B cell (primary cell): ENCODE measurements at regions not wholly inside any gene's neighbourhood (a gene's known extent, or its start where the extent isn't known, plus 50 kb on each side); places are given as distances from the start of the nearest gene placed in this dataset.

Source experiments
- ATAC-seq: fragments of 200-7000 bp; cut with Tn5 transposase; one replicate; pipeline ENCODE4 v1.10.0; 2021; ENCODE audit warnings: low read depth, mild to moderate bottlenecking, moderate number of reproducible peaks, moderate library complexity
- CTCF ChIA-PET: fragments of 350-600 bp; sonication (Branson Sonifier 250); formaldehyde crosslinking; loops from one replicate; lab custom pipeline; 2021; ENCODE audit warnings: antibody characterized with exemption, inconsistent platforms; lab: Charles Lee
- POLR2A ChIA-PET: fragments of 350-600 bp; sonication (Branson Sonifier 250); formaldehyde crosslinking; loops from one replicate; lab custom pipeline; 2021; ENCODE audit warnings: antibody characterized with exemption; lab: Charles Lee
- DNase-seq: peaks from one replicate; pipeline ENCODE4 v3.0.0; 2013
- H2AFZ ChIP-seq: 2 replicates; pipeline ENCODE4 v1.6.1; 2012; ENCODE audit warnings: mild to moderate bottlenecking, low read depth, low read length; ENCODE audit not compliant: insufficient read depth, poor library complexity, severe bottlenecking
- H3K27ac ChIP-seq, 2 donors: 1 replicate in 1 of 2; 2 replicates in 1 of 2; pipeline ENCODE4 v1.5.1; 2012 to 2013; ENCODE audit warnings: low read length in 2 of 2, mild to moderate bottlenecking in 2 of 2, moderate library complexity in 1 of 2
- H3K27me3 ChIP-seq, 4 experiments: fragments of 200-600 bp in 1 of 4; sonication (generic) in 1 of 4; replicated peaks in 1 of 4; 1 replicate in 2 of 4; 2 replicates in 2 of 4; pipeline versions ENCODE4 v1.6.1 to v1.7.0; 2013 to 2016; ENCODE audit warnings: low read length in 3 of 4, mild to moderate bottlenecking in 2 of 4, mixed read lengths in 1 of 4, moderate library complexity in 1 of 4; ENCODE audit not compliant: insufficient read depth in 4 of 4, control insufficient read depth in 3 of 4; ENCODE audit errors: control extremely low read depth in 1 of 4
- H3K36me3 ChIP-seq, 2 experiments: replicated peaks in 1 of 2; 1 replicate in 1 of 2; 2 replicates in 1 of 2; pipeline versions ENCODE4 v1.6.1 to v1.7.1; 2013; ENCODE audit warnings: low read length in 1 of 2; ENCODE audit not compliant: insufficient read depth in 2 of 2, control insufficient read depth in 1 of 2; ENCODE audit errors: control extremely low read depth in 1 of 2, extremely low read depth in 1 of 2
- H3K4me1 ChIP-seq, 2 donors: fragments of 200-600 bp in 1 of 2; sonication (generic) in 1 of 2; 1 replicate in 1 of 2; 2 replicates in 1 of 2; pipeline versions ENCODE4 v1.5.1 to v1.6.1; 2013 to 2017; ENCODE audit warnings: low read length in 2 of 2; ENCODE audit not compliant: control insufficient read depth in 2 of 2, insufficient read depth in 2 of 2
- H3K4me2 ChIP-seq: replicated peaks from 2 replicates; pipeline ENCODE3; 2012; ENCODE audit warnings: mild to moderate bottlenecking, low read depth, low read length; ENCODE audit not compliant: poor library complexity, severe bottlenecking
- H3K4me3 ChIP-seq, 5 experiments: fragments of 200-600 bp in 1 of 5; sonication (generic) in 1 of 5; 1 replicate in 3 of 5; 2 replicates in 2 of 5; pipeline versions ENCODE4 v1.5.1 to v1.7.0; 2011 to 2016; ENCODE audit warnings: low read length in 4 of 5, mild to moderate bottlenecking in 4 of 5, low read depth in 2 of 5, control low read depth in 1 of 5, moderate library complexity in 1 of 5; ENCODE audit not compliant: insufficient read depth in 1 of 5; ENCODE audit errors: control extremely low read depth in 1 of 5, extremely low read depth in 1 of 5
- H3K79me2 ChIP-seq: fragments of 200-600 bp; sonication (generic); one replicate; pipeline ENCODE4 v1.6.0; 2016; ENCODE audit warnings: low read length; ENCODE audit not compliant: control insufficient read depth, insufficient read depth
- H3K9ac ChIP-seq: fragments of 200-600 bp; sonication (generic); 2 replicates; pipeline ENCODE4 v1.6.1; 2017; ENCODE audit warnings: mild to moderate bottlenecking, low read length, moderate library complexity
- H3K9me3 ChIP-seq, 3 donors: one replicate each; pipeline versions ENCODE4 v1.6.1 to v1.7.1; 2013; ENCODE audit warnings: low read length in 2 of 3; ENCODE audit not compliant: control insufficient read depth in 2 of 3, insufficient read depth in 1 of 3; ENCODE audit errors: control extremely low read depth in 1 of 3
- H4K20me1 ChIP-seq: 2 replicates; pipeline ENCODE4 v1.6.0; 2012; ENCODE audit warnings: mild to moderate bottlenecking, low read length; ENCODE audit not compliant: insufficient read depth, control insufficient read depth, poor library complexity, severe bottlenecking
- H3K27ac Mint-ChIP-seq: one replicate; pipeline ENCODE4 v1.8.0; 2021; ENCODE audit warnings: mixed read lengths
- H3K27me3 Mint-ChIP-seq: one replicate; pipeline ENCODE4 v1.8.0; 2021; ENCODE audit warnings: mixed read lengths
- H3K4me1 Mint-ChIP-seq: one replicate; pipeline ENCODE4 v1.8.0; 2021; ENCODE audit warnings: mixed read lengths
- H3K4me3 Mint-ChIP-seq: one replicate; pipeline ENCODE4 v1.8.0; 2021; ENCODE audit warnings: mixed read lengths
- H3K9me3 Mint-ChIP-seq: one replicate; pipeline ENCODE4 v1.8.0; 2022; ENCODE audit warnings: mixed read lengths; ENCODE audit not compliant: insufficient read depth
- EZH2 ChIP-seq: IDR thresholded peaks from 2 replicates; pipeline ENCODE4 v1.6.1; 2012; ENCODE audit warnings: borderline replicate concordance, low read depth, mild to moderate bottlenecking, moderate library complexity, low read length; ENCODE audit not compliant: insufficient read depth, poor library complexity, severe bottlenecking
- WGBS: methylation state at CpG from one replicate; pipeline ENCODE4 v1.1.5; 2013; ENCODE audit warnings: missing lambda C conversion rate; ENCODE audit not compliant: insufficient coverage; 5-methylcytosine and 5-hydroxymethylcytosine counted together
- intact Hi-C: fragments of 100-400 bp; cut with micrococcal nuclease; formaldehyde crosslinking; loops from one replicate; pipeline ENCODE4 v1.10.0; 2022
- TF ChIP-seq, protein P1 (sequence below): fragments of 200-600 bp; IDR thresholded peaks from one replicate; pipeline ENCODE4 v1.8.0; 2022; ENCODE audit warnings: antibody characterized with exemption, mild to moderate bottlenecking

DNA sequence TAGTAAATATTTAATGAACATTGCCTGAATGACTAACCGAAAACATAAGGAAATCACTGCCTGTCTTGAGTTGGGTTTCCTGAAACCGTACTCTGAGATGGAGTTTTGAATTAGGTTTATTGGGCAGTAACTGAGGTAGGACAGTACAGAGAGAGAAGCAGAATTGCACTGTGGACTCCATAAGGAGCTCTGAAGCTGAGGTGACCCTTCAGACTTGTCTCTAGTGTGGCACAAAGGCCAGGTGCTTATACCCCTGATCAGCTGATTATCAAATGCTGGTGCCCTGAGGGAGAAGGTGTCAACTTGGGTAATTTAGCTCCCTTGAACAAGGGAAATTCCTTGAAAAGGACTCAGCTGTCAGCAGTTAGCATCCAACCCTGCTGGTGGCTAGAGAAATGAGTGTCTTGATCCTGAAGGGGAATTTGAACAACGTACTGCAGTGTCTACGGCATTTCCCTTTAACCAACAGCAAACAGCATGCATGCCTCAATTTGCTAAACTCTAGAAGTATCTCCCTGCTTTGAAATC is 135.0 kb upstream of the SMARCA2 start:
- WGBS, result 88% methylated on average over 2 of the region's 4 CpGs
- no peak for ATAC-seq
- Histone ChIP-seq H3K4me1 (peaks cover 7 to 12% of the 10 kb centered on the region in 2 donors), H3K79me2 (no peaks in the 10 kb centered on the region), H2AFZ (no peak overlapping the region), H3K9ac (no peak overlapping the region), H3K9me3 (no peaks in the 10 kb centered on the region), H4K20me1 (no peaks in the 10 kb centered on the region), H3K4me3 (no peak overlapping the region), H3K27me3 (no peaks in the 10 kb centered on the region), H3K36me3 (no peaks in the 10 kb centered on the region), H3K4me2 (no peak overlapping the region), H3K27ac (no peak overlapping the region)
- DNase-seq, result no peak
- no peaks in the 10 kb centered on the region for H3K27me3 Mint-ChIP-seq
- no peak overlapping the region for H3K27ac Mint-ChIP-seq
- H3K4me1 Mint-ChIP-seq, result peaks cover 15% of the 10 kb centered on the region
- ChIA-PET CTCF (no interaction called here), POLR2A (no interaction called here)
- H3K9me3 Mint-ChIP-seq, result no peaks in the 10 kb centered on the region
- H3K4me3 Mint-ChIP-seq, result no peak overlapping the region
- intact Hi-C loops, result no loop called here
- no peak for TF ChIP-seq EZH2
- TF ChIP-seq, protein P1, sequence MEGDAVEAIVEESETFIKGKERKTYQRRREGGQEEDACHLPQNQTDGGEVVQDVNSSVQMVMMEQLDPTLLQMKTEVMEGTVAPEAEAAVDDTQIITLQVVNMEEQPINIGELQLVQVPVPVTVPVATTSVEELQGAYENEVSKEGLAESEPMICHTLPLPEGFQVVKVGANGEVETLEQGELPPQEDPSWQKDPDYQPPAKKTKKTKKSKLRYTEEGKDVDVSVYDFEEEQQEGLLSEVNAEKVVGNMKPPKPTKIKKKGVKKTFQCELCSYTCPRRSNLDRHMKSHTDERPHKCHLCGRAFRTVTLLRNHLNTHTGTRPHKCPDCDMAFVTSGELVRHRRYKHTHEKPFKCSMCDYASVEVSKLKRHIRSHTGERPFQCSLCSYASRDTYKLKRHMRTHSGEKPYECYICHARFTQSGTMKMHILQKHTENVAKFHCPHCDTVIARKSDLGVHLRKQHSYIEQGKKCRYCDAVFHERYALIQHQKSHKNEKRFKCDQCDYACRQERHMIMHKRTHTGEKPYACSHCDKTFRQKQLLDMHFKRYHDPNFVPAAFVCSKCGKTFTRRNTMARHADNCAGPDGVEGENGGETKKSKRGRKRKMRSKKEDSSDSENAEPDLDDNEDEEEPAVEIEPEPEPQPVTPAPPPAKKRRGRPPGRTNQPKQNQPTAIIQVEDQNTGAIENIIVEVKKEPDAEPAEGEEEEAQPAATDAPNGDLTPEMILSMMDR, result no peak

DNA sequence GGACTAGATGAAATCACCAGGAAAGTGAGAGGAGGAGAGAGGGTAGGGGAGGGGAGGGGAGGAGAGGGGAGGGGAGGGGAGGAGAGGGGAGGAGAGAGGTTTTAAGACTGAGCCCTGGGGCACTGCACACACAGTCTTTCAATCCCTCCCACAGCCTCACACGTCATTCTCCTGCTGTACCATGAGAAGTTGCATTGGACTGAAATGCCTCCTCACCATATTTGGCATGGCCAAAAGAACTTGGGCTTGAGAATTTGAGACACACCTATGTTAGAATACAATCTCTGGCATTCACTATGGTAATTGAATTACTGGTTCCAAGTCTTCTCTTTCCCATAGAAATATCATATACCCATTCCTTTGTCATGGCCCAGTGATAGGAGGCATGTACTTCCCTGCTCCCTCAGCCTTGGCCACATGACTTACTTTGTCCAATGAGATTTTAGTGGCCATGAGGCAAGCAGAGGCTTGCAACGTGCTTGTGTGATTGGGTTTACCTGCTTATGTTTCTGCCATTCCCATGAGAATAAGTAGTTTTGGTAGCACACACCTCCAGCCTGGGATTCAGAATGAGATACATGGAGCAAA is 133.3 kb upstream of the SMARCA2 start:
- H3K4me3 Mint-ChIP-seq, result no peak overlapping the region
- Histone ChIP-seq H3K27me3 (no peaks in the 10 kb centered on the region), H3K79me2 (no peaks in the 10 kb centered on the region), H3K36me3 (no peaks in the 10 kb centered on the region), H2AFZ (no peak overlapping the region), H3K4me2 (no peak overlapping the region), H4K20me1 (no peaks in the 10 kb centered on the region), H3K27ac (no peak overlapping the region), H3K9me3 (no peaks in the 10 kb centered on the region), H3K9ac (no peak overlapping the region), H3K4me1 (peaks cover 7% of the 10 kb centered on the region in 2 donors), H3K4me3 (no peak overlapping the region)
- TF ChIP-seq EZH2, result no peak
- TF ChIP-seq, protein P1, result no peak
- ChIA-PET CTCF (interaction anchor here (1.7 kb wide), 1 partner anchor 10 kb away, joined by 3 read pairs; no protein-coding TSS in a partner anchor), POLR2A (interaction anchor here (0.8 kb wide), 1 partner anchor 14 kb away, joined by 7 read pairs; no protein-coding TSS in a partner anchor)
- H3K9me3 Mint-ChIP-seq, result no peaks in the 10 kb centered on the region
- H3K27me3 Mint-ChIP-seq, result no peaks in the 10 kb centered on the region
- ATAC-seq (no peak), DNase-seq (no peak)
- intact Hi-C loops, result no loop called here
- no peak overlapping the region for H3K27ac Mint-ChIP-seq
- WGBS, result 63% methylated on average over 1 of the region's 2 CpGs
- H3K4me1 Mint-ChIP-seq, result peaks cover 3% of the 10 kb centered on the region
